Skeletal muscle tissue (tissue), 3 donors: ENCODE measurements at regions not wholly inside any gene's neighbourhood (a gene's known extent, or its start where the extent isn't known, plus 50 kb on each side); places are given as distances from the start of the nearest gene placed in this dataset.

Experiments used
- H3K27ac ChIP-seq: one replicate; pipeline ENCODE4 v1.7.0; 2013; ENCODE audit warnings: mild to moderate bottlenecking, low read depth, low read length, inconsistent platforms
- H3K27me3 ChIP-seq, 3 donors: one replicate each; pipeline ENCODE4 v1.7.0; 2013; ENCODE audit warnings: low read length in 3 of 3; ENCODE audit not compliant: control insufficient read depth in 3 of 3, insufficient read depth in 3 of 3
- H3K36me3 ChIP-seq, 3 donors: one replicate each; pipeline ENCODE4 v1.7.0; 2013; ENCODE audit warnings: low read length in 3 of 3; ENCODE audit not compliant: control insufficient read depth in 3 of 3, insufficient read depth in 3 of 3
- H3K4me1 ChIP-seq, 3 donors: one replicate each; pipeline ENCODE4 v1.7.0; 2013; ENCODE audit warnings: low read length in 3 of 3, mild to moderate bottlenecking in 3 of 3; ENCODE audit not compliant: control insufficient read depth in 3 of 3, insufficient read depth in 3 of 3
- H3K4me3 ChIP-seq, 3 donors: one replicate each; pipeline ENCODE4 v1.7.0; 2013; ENCODE audit warnings: low read length in 3 of 3
- H3K9ac ChIP-seq, 3 donors: one replicate each; pipeline ENCODE4 v1.7.0; 2013; ENCODE audit warnings: low read length in 3 of 3, mild to moderate bottlenecking in 3 of 3, moderate library complexity in 2 of 3, low read depth in 1 of 3
- H3K9me3 ChIP-seq, 3 donors: one replicate each; pipeline ENCODE4 v1.7.0; 2013; ENCODE audit warnings: low read length in 3 of 3; ENCODE audit not compliant: control insufficient read depth in 3 of 3
- donor health status: Osteomylitis.

GRCh38 chr7:45456105-45456504 is 118.1 kb upstream of the ADCY1 start:
- H3K36me3 ChIP-seq = no peaks in the 10 kb centered on the region
- H3K4me1 ChIP-seq = peaks cover 0 to 7% (median 3%) of the 10 kb centered on the region in 3 donors
- no peak overlapping the region for H3K27ac ChIP-seq
- H3K27me3 ChIP-seq = peaks cover 0 to 7% (median 2%) of the 10 kb centered on the region in 3 donors
- H3K4me3 ChIP-seq = no peak overlapping the region
- no peak overlapping the region for H3K9ac ChIP-seq
- no peaks in the 10 kb centered on the region for H3K9me3 ChIP-seq

- Histone ChIP-seq H3K9ac (no peak overlapping the region), H3K27me3 (peaks cover 0 to 7% (median 2%) of the 10 kb centered on the region in 3 donors), H3K4me1 (peaks cover 0 to 7% (median 3%) of the 10 kb centered on the region in 3 donors)
Measured at GRCh38 chr7:45456747-45457524, 117.2 kb upstream of the ADCY1 start.

GRCh38 chr7:45457591-45457990 is 116.6 kb upstream of the ADCY1 start:
- Histone ChIP-seq H3K36me3 (no peaks in the 10 kb centered on the region), H3K9ac (no peak overlapping the region), H3K4me3 (no peak overlapping the region), H3K4me1 (peaks cover 0 to 7% (median 3%) of the 10 kb centered on the region in 3 donors), H3K27me3 (peaks cover 0 to 7% (median 2%) of the 10 kb centered on the region in 3 donors), H3K27ac (no peak overlapping the region), H3K9me3 (no peaks in the 10 kb centered on the region)

More at GRCh38 chr7:45456747-45457524, 117.2 kb upstream of the ADCY1 start:
- Histone ChIP-seq H3K4me3 (no peak overlapping the region), H3K9me3 (no peaks in the 10 kb centered on the region), H3K36me3 (no peaks in the 10 kb centered on the region), H3K27ac (no peak overlapping the region)

- Histone ChIP-seq H3K4me3 (no peak overlapping the region), H3K27me3 (peaks cover 0 to 3% (median 0%) of the 10 kb centered on the region in 3 donors), H3K27ac (no peak overlapping the region), H3K36me3 (no peaks in the 10 kb centered on the region), H3K9ac (no peak overlapping the region), H3K4me1 (peaks cover 0 to 7% (median 3%) of the 10 kb centered on the region in 3 donors), H3K9me3 (no peaks in the 10 kb centered on the region)
Measured at GRCh38 chr7:45459476-45459875, 114.7 kb upstream of the ADCY1 start.

- Histone ChIP-seq H3K9ac (no peak overlapping the region), H3K27me3 (peaks cover 0 to 3% (median 0%) of the 10 kb centered on the region in 3 donors), H3K9me3 (no peaks in the 10 kb centered on the region), H3K36me3 (no peaks in the 10 kb centered on the region), H3K27ac (no peak overlapping the region), H3K4me3 (no peak overlapping the region), H3K4me1 (peaks cover 0 to 7% (median 3%) of the 10 kb centered on the region in 3 donors)
Measured at GRCh38 chr7:45460379-45460778, 113.8 kb upstream of the ADCY1 start.

GRCh38 chr7:45461026-45461425 is 113.1 kb upstream of the ADCY1 start:
- H3K36me3 ChIP-seq = no peaks in the 10 kb centered on the region
- H3K27ac ChIP-seq = no peak overlapping the region
- H3K27me3 ChIP-seq = no peaks in the 10 kb centered on the region
- H3K9me3 ChIP-seq = no peaks in the 10 kb centered on the region
- no peak overlapping the region for H3K9ac ChIP-seq
- no peak overlapping the region for H3K4me3 ChIP-seq
- H3K4me1 ChIP-seq = peaks cover 0 to 7% (median 3%) of the 10 kb centered on the region in 3 donors

GRCh38 chr7:45469103-45469502 is 105.1 kb upstream of the ADCY1 start:
- H3K27me3 ChIP-seq = no peaks in the 10 kb centered on the region
- H3K4me1 ChIP-seq = no peaks in the 10 kb centered on the region
- no peak overlapping the region for H3K9ac ChIP-seq
- no peak overlapping the region for H3K27ac ChIP-seq
- H3K36me3 ChIP-seq = no peaks in the 10 kb centered on the region
- no peaks in the 10 kb centered on the region for H3K9me3 ChIP-seq
- H3K4me3 ChIP-seq = no peak overlapping the region

- H3K4me1 ChIP-seq = no peaks in the 10 kb centered on the region
- no peak overlapping the region for H3K27ac ChIP-seq
- no peak overlapping the region for H3K9ac ChIP-seq
- no peaks in the 10 kb centered on the region for H3K9me3 ChIP-seq
- no peak overlapping the region for H3K4me3 ChIP-seq
- H3K36me3 ChIP-seq = no peaks in the 10 kb centered on the region
- H3K27me3 ChIP-seq = no peaks in the 10 kb centered on the region
Measured at GRCh38 chr7:45470031-45470430, 104.1 kb upstream of the ADCY1 start.

GRCh38 chr7:45479781-45480180 is 94.4 kb upstream of the ADCY1 start:
- no peaks in the 10 kb centered on the region for H3K9me3 ChIP-seq

GRCh38 chr7:45482451-45482850 is 91.7 kb upstream of the ADCY1 start:
- Histone ChIP-seq H3K36me3 (no peaks in the 10 kb centered on the region), H3K27ac (no peak overlapping the region)

More at GRCh38 chr7:45479781-45480180, 94.4 kb upstream of the ADCY1 start:
- no peak overlapping the region for H3K9ac ChIP-seq
- H3K27me3 ChIP-seq = no peaks in the 10 kb centered on the region
- no peaks in the 10 kb centered on the region for H3K4me1 ChIP-seq
- H3K4me3 ChIP-seq = no peak overlapping the region
- H3K36me3 ChIP-seq = no peaks in the 10 kb centered on the region
- no peak overlapping the region for H3K27ac ChIP-seq

More at GRCh38 chr7:45482451-45482850, 91.7 kb upstream of the ADCY1 start:
- Histone ChIP-seq H3K27me3 (no peaks in the 10 kb centered on the region), H3K9me3 (no peaks in the 10 kb centered on the region), H3K9ac (no peak overlapping the region), H3K4me1 (no peaks in the 10 kb centered on the region), H3K4me3 (no peak overlapping the region)
